HAP-1 (cell line): ENCODE measurements at regions not wholly inside any gene's neighbourhood (a gene's known extent, or its start where the extent isn't known, plus 50 kb on each side); places are given as distances from the start of the nearest gene placed in this dataset.
"Not testable (repeated sequence)": the region's sequence is repeated elsewhere in the genome, so short reads cannot be mapped to it uniquely, and the experiment has no call there.

Experiments used
- DNase-seq, 2 experiments: peaks; one replicate each; pipeline ENCODE4 v3.0.0-alpha.2; 2016 to 2020; ENCODE audit warnings: low spot score in 2 of 2
- H3K27me3 ChIP-seq: fragments of 250-450 bp; sonication (Bioruptor Pico); 2 replicates; pipeline ENCODE4 v1.5.1; 2020; ENCODE audit warnings: low read depth, mild to moderate bottlenecking, moderate library complexity
- H3K36me3 ChIP-seq: fragments of 250-450 bp; sonication (Bioruptor Pico); replicated peaks from 2 replicates; pipeline ENCODE4 v1.5.1; 2020; ENCODE audit warnings: mild to moderate bottlenecking
- H3K4me1 ChIP-seq: fragments of 250-450 bp; sonication (Bioruptor Pico); 2 replicates; pipeline ENCODE4 v1.5.1; 2020; ENCODE audit warnings: mild to moderate bottlenecking
- H3K4me3 ChIP-seq: fragments of 250-450 bp; sonication (Bioruptor Pico); 2 replicates; pipeline ENCODE4 v1.5.1; 2020; ENCODE audit warnings: mild to moderate bottlenecking, moderate library complexity
- H3K9me3 ChIP-seq: fragments of 250-450 bp; sonication (Bioruptor Pico); 2 replicates; pipeline ENCODE4 v1.5.1; 2020; ENCODE audit warnings: mild to moderate bottlenecking, moderate library complexity
- in situ Hi-C: fragments of 300-500 bp; cut with MboI; formaldehyde crosslinking; loops from 3 replicates; pipeline ENCODE4 v1.14.3; 2020; ENCODE audit warnings: low sequenced_read_pairs, inconsistent platforms, mixed read lengths

DNA sequence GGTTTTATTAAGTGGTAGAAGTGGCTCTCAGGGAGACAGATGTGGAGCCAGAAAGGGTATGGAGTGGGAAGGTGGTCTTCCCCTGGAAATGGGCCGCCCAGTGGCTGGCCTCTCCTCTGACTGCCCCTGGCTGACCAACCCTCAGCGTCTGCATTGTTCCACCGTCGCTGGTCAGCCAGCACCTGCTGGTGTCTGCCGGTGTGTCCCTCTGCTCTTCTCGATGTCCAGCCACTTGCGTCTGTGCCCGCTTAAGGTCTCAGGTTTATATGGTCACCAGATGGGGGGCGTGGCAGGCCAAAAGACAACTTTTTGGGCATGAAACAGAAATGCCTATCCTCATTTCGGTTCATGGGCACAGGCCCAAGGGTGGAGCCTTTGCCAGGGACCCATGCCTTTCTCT is 1221.5 kb downstream of the JRKL start:
- H3K4me1 ChIP-seq = no peaks in the 10 kb centered on the region

DNA sequence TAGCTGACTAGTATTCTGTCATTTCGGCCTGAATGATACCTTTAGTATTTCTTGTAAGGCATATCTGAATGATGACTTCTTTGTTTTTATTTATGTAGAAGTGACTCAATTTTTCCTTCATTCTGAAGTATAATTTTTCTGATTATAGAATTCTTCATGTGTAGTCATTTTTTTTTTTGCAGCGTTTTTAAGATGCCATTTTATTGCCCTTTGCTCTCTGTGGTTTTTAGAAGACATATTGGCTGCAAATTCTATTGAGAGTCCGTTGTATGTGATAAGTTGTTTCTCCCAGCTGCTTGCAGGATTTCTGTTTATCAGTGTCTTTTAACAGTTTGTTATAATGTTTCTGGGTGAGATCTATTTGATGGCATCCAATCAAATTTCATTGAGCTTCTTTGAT is 1224.8 kb downstream of the JRKL start:
- Histone ChIP-seq H3K27me3 (no peaks in the 10 kb centered on the region), H3K36me3 (no peaks in the 10 kb centered on the region), H3K4me3 (no peak overlapping the region), H3K4me1 (no peaks in the 10 kb centered on the region), H3K9me3 (no peaks in the 10 kb centered on the region)
- in situ Hi-C loops = no loop called here
- DNase-seq = no peak

More for the DNA sequence above, 1221.5 kb downstream of the JRKL start:
- Histone ChIP-seq H3K27me3 (no peaks in the 10 kb centered on the region), H3K36me3 (no peaks in the 10 kb centered on the region), H3K4me3 (no peak overlapping the region), H3K9me3 (no peaks in the 10 kb centered on the region)
- no peak for DNase-seq
- in situ Hi-C loops = no loop called here

DNA sequence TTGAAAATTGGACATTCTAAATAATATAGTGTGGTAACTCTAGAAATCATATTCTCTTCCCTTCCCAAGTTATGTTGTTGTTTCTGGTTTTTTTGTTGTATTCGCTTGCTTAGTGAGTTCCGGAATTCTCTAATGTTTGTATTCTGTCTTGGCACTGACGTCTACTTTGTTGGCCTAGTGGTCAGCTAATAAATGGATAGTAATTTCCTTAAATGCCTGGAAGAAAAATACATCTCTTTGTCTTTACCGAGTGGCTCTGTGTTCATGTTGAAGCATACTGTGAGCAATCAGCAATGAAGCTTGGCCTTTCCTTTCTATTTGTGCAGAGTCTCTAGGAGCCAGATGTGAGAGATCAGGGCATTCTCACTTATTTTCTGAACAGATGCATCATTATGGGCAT is 1225.7 kb downstream of the JRKL start:
- Histone ChIP-seq H3K9me3 (no peaks in the 10 kb centered on the region), H3K4me3 (no peak overlapping the region), H3K4me1 (no peaks in the 10 kb centered on the region), H3K36me3 (no peaks in the 10 kb centered on the region), H3K27me3 (no peaks in the 10 kb centered on the region)
- in situ Hi-C loops = no loop called here
- no peak for DNase-seq

DNA sequence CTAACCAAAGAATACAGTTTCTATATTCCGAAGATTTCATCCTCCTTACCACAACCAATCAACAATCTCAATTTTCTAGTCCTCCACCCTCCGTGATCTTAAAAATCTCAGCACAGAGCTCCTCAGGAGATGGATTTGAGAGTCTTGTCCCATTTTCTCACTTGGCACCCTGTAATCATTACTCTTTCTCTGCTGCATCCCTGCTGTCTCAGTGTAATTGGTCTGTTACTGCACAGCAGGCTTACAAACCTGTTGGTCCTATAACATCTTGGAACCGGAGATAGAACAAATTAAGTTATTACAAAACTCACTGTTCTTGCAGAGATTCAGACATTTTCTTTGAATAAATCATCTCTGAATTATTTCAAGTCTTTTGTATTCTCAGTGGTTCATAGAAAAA is 1227.2 kb downstream of the JRKL start:
- Histone ChIP-seq H3K9me3 (no peaks in the 10 kb centered on the region), H3K36me3 (no peaks in the 10 kb centered on the region), H3K4me1 (no peaks in the 10 kb centered on the region), H3K4me3 (no peak overlapping the region), H3K27me3 (no peaks in the 10 kb centered on the region)
- no peak for DNase-seq
- in situ Hi-C loops = no loop called here

DNA sequence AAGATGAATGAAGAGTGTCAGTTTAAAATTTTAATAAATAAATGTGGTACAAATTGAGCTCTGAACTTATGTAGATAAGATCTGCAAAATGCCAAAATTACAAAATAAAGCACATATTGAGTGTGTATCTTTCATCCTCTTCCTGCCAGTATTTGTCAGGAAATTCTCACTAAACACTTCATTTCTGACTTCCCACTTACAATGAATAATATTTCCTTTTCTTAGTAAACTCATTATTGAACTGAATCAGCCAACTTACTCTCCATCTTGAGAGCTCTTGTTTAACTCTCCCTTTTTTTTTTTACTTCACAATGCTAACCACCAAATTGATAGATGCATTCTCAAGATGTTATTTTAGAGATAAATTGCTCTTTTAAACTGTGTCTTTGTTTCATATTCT is 1230.2 kb downstream of the JRKL start:
- no peak for DNase-seq
- Histone ChIP-seq H3K36me3 (no peaks in the 10 kb centered on the region), H3K27me3 (no peaks in the 10 kb centered on the region), H3K4me3 (no peak overlapping the region), H3K9me3 (no peaks in the 10 kb centered on the region), H3K4me1 (no peaks in the 10 kb centered on the region)
- in situ Hi-C loops = no loop called here

DNA sequence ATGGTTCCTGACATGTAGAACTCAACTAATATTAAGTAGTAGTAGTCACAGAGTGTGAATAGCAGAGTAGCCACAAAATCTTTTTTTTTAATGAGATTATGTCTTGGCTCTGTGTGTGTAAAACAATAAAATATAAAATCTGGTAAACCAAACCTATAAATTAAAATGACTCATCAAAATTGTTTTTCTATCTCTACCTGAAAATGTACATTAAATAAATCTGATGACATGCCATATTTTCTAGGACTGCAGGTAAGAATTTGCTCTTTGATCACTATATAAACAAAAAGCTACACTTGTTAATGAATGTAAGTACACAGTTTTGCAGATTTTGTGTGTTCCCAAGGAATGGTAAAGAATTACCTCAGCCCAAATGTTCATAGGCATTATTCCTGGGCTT is 1231.5 kb downstream of the JRKL start:
- no peak overlapping the region for H3K4me3 ChIP-seq
- no peak for DNase-seq
- no peaks in the 10 kb centered on the region for H3K9me3 ChIP-seq
- no peaks in the 10 kb centered on the region for H3K27me3 ChIP-seq
- in situ Hi-C loops = no loop called here
- no peaks in the 10 kb centered on the region for H3K4me1 ChIP-seq
- H3K36me3 ChIP-seq = no peaks in the 10 kb centered on the region

DNA sequence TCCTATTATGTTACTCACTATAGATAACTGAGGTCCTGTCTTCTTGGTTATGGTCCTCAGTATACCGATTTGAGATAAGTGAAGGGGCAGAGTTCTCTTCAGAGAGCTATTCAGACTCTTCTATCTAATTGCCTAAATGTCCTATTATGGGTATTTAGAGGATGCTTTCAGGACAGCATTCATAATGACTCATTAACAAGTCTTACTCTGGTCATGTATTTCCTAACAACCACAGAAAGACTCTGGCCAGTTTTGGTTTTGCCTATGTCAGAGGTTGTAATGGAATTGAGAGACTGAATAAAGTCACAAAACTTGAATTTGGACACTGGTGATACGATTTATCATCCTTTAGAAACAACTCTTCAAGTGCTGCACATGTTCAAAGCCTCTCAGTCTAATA is 1233.0 kb downstream of the JRKL start:
- in situ Hi-C loops = no loop called here
- H3K9me3 ChIP-seq = no peaks in the 10 kb centered on the region
- H3K4me3 ChIP-seq = no peak overlapping the region
- no peaks in the 10 kb centered on the region for H3K27me3 ChIP-seq
- DNase-seq = no peak
- H3K4me1 ChIP-seq = no peaks in the 10 kb centered on the region
- no peaks in the 10 kb centered on the region for H3K36me3 ChIP-seq

DNA sequence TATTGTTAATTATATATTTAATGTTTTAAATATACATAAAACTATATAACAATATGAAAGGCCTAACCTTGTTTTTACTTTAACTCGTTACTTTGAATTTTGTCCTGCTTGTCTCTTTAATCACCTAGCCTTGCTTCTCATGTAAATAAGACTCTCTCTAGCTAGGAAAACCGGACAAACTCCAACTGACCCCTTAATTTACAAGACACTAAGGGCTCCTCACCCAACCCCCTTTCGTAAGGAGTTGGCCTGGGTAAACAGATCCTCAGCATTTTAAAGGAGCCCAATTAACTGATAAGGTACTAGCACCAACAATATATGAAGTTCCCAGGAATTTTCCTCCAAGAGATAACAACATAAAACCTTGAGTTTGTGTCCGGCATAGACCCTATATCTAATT is 1246.9 kb downstream of the JRKL start:
- H3K4me1 ChIP-seq, H3K36me3 ChIP-seq, DNase-seq, H3K9me3 ChIP-seq, in situ Hi-C loops, H3K4me3 ChIP-seq, H3K27me3 ChIP-seq: not testable (repeated sequence)

DNA sequence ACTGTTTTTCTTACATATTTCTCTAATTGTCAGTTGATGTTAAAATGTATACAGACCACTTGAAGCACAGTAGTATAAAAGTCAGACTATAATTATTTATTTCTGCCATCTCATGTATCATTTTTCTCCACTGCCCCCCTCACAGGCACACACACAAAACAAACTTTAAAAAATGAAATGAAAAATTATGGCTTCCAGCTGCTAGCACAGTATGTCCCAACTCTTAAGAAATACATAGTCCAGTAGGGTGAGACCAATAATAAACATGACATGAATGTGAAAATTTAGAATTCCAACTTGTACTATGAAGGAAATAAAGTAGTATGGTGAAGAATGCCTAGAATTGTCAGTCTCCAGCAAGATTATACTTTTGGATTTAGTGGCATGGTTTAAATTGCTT is 1247.9 kb downstream of the JRKL start:
- no peaks in the 10 kb centered on the region for H3K36me3 ChIP-seq
- no peaks in the 10 kb centered on the region for H3K9me3 ChIP-seq
- in situ Hi-C loops = no loop called here
- no peaks in the 10 kb centered on the region for H3K27me3 ChIP-seq
- H3K4me1 ChIP-seq = no peaks in the 10 kb centered on the region
- DNase-seq = no peak
- no peak overlapping the region for H3K4me3 ChIP-seq

DNA sequence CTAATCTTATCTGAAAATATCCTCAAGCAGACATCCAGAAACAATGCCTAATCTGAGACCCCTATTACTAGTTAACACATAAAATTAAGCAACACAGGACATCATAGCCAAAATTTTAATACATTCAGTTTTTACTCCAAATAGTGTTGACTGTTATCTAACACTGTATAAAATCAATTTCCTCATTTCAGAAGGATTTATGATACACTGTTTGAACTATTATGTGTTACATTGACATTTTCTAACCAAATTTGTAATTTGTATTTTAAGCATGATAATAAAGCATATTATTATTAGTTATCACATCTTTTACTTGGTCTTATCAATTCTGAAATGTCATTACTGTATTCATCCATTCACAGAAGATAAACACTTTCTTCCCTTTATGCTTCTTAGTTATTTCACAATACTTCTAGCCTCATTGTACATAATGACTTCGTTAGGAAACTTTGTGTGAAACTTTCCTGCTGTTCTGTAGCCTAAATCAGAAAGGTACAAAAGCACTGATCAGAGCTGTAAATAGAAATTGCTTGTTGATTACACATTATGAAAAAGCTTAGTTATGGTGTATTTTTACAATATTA is 1248.9 kb downstream of the JRKL start:
- H3K9me3 ChIP-seq = no peaks in the 10 kb centered on the region
- DNase-seq = no peak
- H3K4me3 ChIP-seq = no peak overlapping the region
- H3K4me1 ChIP-seq = no peaks in the 10 kb centered on the region
- in situ Hi-C loops = no loop called here
- H3K36me3 ChIP-seq = no peaks in the 10 kb centered on the region
- H3K27me3 ChIP-seq = no peaks in the 10 kb centered on the region

DNA sequence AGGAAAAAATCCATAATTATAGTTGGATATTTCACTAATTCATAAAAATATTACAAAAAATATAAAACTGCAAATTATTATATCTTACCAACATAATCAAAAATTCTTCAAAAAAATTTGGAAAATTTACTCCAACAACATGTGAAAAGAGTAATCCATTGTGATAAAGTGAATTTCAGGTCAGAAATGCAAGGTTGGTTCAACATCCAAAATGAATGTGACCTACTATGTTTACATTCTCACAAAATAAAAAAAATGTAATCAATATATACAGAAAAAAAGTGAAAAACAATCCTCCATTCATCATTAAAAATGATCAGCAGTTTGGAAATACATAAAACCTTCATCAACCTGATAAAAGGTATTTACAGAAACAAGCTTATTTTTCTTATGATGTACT is 1252.2 kb downstream of the JRKL start:
- Histone ChIP-seq H3K4me1 (no peaks in the 10 kb centered on the region), H3K9me3 (no peaks in the 10 kb centered on the region), H3K36me3 (no peaks in the 10 kb centered on the region), H3K27me3 (no peaks in the 10 kb centered on the region), H3K4me3 (no peak overlapping the region)
- in situ Hi-C loops = no loop called here
- DNase-seq = no peak

DNA sequence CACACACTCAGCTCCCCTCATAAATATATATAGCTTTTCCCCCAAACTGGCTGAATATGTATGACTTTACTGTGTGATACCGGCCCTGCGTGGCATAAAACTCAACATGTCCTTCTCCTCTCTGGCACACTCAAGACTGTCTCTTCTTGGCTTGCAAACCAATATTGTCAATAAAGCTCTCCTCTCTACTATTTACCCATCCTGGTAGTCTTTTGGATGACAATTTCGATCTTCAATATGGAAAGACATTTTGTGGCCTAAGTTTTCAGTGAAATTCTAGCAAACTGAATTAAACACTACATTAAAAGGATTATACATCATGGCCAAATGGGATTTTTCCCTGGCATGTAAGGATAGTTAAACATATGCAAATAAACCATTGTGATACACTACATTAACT is 1255.9 kb downstream of the JRKL start:
- no peak for DNase-seq
- no peaks in the 10 kb centered on the region for H3K36me3 ChIP-seq
- in situ Hi-C loops = no loop called here
- no peaks in the 10 kb centered on the region for H3K27me3 ChIP-seq
- peaks cover 4% of the 10 kb centered on the region; the same call in 1 of the 2 replicates for H3K4me1 ChIP-seq
- H3K4me3 ChIP-seq = no peak overlapping the region
- peaks cover 4% of the 10 kb centered on the region; the same call in 1 of the 2 replicates for H3K9me3 ChIP-seq

DNA sequence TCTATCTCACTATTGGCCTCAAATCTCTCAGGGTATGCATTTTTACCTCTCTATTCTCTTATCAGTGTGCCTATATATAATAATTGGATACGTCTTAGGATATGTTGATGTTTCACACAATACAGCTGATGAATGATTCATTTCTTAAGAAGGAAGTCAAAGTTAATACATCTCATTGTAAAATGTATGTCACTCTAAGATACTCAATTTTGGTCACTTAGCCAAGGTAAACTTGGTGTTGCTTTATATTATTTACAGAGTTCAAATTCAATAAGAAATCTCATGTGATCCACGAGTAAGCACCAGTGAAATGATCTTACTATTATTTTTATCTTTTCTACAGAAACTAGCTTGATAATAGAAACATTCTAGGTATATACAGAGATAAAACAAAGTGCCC is 1266.5 kb downstream of the JRKL start:
- no peaks in the 10 kb centered on the region for H3K36me3 ChIP-seq
- H3K27me3 ChIP-seq = no peaks in the 10 kb centered on the region
- DNase-seq = no peak
- H3K9me3 ChIP-seq = no peaks in the 10 kb centered on the region
- in situ Hi-C loops = no loop called here
- H3K4me1 ChIP-seq = no peaks in the 10 kb centered on the region
- H3K4me3 ChIP-seq = no peak overlapping the region

DNA sequence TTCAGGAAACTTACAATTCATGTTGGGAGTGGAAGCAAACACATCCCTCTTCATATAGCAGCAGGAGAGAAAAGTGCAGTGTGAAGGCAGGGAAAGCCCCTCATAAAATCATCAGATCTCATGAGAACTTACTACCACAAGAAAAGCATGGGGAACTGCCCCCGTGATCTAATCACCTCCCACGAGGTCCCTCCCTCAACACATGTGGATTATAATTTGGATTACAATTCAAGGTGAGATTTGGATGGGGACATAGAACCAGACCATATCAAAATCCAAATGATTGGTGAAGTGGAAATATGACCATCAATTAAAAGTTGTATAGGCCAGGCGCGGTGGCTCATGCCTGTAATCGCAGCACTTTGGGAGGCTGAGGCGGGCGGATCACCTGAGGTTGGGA is 1268.0 kb downstream of the JRKL start:
- Histone ChIP-seq H3K4me3 (no peak overlapping the region), H3K4me1 (no peaks in the 10 kb centered on the region), H3K9me3 (no peaks in the 10 kb centered on the region), H3K27me3 (no peaks in the 10 kb centered on the region), H3K36me3 (no peaks in the 10 kb centered on the region)
- no peak for DNase-seq
- in situ Hi-C loops = no loop called here

DNA sequence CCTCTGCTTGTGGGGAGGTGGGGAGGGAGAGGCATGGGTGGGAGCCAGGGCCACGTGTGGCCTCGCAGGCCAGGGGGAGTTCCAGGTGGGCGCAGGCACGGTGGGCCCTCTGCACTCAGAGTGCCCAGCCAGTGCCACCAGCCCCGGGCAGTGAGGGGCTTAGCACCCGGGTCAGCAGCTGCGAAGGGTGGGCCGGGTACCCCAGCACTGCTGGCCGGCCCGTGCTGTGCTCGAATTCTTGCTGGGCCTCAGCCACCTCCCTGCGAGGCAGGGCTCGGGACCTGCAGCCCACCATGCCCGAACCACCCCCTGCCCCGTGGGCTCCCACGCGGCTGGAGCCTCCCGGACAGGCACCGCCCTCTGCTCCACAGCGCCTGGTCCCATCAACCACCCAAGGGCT is 1277.2 kb downstream of the JRKL start:
- H3K36me3 ChIP-seq = no peaks in the 10 kb centered on the region
- DNase-seq = no peak
- H3K4me3 ChIP-seq = no peak overlapping the region
- peaks cover 7% of the 10 kb centered on the region for H3K4me1 ChIP-seq
- in situ Hi-C loops = no loop called here
- no peaks in the 10 kb centered on the region for H3K9me3 ChIP-seq
- no peaks in the 10 kb centered on the region for H3K27me3 ChIP-seq
